SU-DHL-6 (cell line): ENCODE measurements at regions not wholly inside any gene's neighbourhood (a gene's known extent, or its start where the extent isn't known, plus 50 kb on each side); places are given as distances from the start of the nearest gene placed in this dataset.
"Not testable (repeated sequence)": the region's sequence is repeated elsewhere in the genome, so short reads cannot be mapped to it uniquely, and the experiment has no call there.

Experiments
- EZH2phosphoT487 ChIP-seq: fragments of 200-600 bp; sonication (generic), shearing (Covaris generic); conservative IDR thresholded peaks from 2 replicates; pipeline ENCODE4 v1.6.1; 2018; ENCODE audit warnings: mild to moderate bottlenecking, antibody characterized with exemption, low read length, moderate library complexity, mixed read lengths
- TF ChIP-seq, protein P1 (sequence below): fragments of 200-600 bp; sonication (generic); IDR thresholded peaks from one replicate; pipeline ENCODE4 v1.5.1; 2017; ENCODE audit warnings: antibody characterized with exemption, mild to moderate bottlenecking, low read length, moderate library complexity; ENCODE audit not compliant: insufficient read depth, poor library complexity, severe bottlenecking

GRCh38 chr11:24217319-24217718 is 279.5 kb upstream of the LUZP2 start:
- TF ChIP-seq, protein P1, sequence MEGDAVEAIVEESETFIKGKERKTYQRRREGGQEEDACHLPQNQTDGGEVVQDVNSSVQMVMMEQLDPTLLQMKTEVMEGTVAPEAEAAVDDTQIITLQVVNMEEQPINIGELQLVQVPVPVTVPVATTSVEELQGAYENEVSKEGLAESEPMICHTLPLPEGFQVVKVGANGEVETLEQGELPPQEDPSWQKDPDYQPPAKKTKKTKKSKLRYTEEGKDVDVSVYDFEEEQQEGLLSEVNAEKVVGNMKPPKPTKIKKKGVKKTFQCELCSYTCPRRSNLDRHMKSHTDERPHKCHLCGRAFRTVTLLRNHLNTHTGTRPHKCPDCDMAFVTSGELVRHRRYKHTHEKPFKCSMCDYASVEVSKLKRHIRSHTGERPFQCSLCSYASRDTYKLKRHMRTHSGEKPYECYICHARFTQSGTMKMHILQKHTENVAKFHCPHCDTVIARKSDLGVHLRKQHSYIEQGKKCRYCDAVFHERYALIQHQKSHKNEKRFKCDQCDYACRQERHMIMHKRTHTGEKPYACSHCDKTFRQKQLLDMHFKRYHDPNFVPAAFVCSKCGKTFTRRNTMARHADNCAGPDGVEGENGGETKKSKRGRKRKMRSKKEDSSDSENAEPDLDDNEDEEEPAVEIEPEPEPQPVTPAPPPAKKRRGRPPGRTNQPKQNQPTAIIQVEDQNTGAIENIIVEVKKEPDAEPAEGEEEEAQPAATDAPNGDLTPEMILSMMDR = not testable (repeated sequence)
- TF ChIP-seq EZH2phosphoT487 = not testable (repeated sequence)
